ENCODE measurements at regions not wholly inside any gene's neighbourhood (a gene's known extent, or its start where the extent isn't known, plus 50 kb on each side); places are given as distances from the start of the nearest gene placed in this dataset.

- H3K27ac Mint-ChIP-seq: no peak overlapping the region
- no peak for ATAC-seq
- no peaks in the 10 kb centered on the region for H3K4me1 Mint-ChIP-seq
- H3K9me3 Mint-ChIP-seq: no peaks in the 10 kb centered on the region
- no peak overlapping the region for H3K4me3 Mint-ChIP-seq
- no peaks in the 10 kb centered on the region for H3K27me3 Mint-ChIP-seq
- no peaks in the 10 kb centered on the region for H3K36me3 Mint-ChIP-seq
Measured at GRCh38 chr11:29511394-29511793, 505.4 kb downstream of the KCNA4 start.

DNA sequence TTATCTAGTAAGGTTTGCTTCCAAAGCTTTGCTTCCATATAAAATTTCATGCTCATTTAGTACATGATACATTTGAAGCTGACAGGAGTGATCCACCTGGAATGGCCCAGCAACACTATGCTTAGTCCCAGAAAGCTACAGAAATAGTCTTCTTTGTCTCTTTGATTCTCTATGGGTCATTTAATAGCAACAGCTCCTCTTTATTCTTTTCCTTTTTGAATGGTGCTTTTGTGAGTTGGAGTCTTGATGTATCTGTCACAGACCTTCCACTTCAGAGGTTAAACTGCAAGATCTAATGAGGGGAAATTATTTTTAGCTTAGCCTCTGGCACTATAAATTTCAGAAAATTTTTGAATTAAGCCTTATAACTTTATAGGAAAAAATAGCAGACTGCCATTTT, 509.5 kb downstream of the KCNA4 start:
- H3K36me3 Mint-ChIP-seq: no peaks in the 10 kb centered on the region
- H3K4me1 Mint-ChIP-seq: no peaks in the 10 kb centered on the region
- H3K27ac Mint-ChIP-seq: no peak overlapping the region
- no peak overlapping the region for H3K4me3 Mint-ChIP-seq
- no peaks in the 10 kb centered on the region for H3K27me3 Mint-ChIP-seq
- no peak for ATAC-seq
- peaks cover 3% of the 10 kb centered on the region for H3K9me3 Mint-ChIP-seq

DNA sequence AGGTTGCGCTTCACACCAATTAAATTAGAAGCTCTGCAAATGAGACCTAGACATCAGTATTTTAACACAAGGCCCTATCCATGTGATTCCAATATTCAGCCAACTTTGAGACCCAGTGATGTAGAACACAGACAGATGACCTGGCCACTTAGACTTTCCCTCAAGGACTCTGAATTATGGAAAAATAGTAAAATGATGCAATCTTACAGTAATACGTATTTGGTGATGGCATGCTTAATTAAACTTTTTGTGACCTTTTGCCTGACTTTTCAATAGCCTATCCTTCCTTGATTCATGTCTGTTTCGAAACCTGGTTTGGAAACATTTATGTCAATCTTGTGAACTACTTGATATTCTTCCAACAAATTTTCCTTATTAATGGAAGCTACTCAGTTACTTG, 521.2 kb downstream of the KCNA4 start:
- Mint-ChIP-seq H3K4me1 (no peaks in the 10 kb centered on the region), H3K36me3 (no peaks in the 10 kb centered on the region), H3K27ac (no peak overlapping the region), H3K27me3 (no peaks in the 10 kb centered on the region), H3K9me3 (no peaks in the 10 kb centered on the region), H3K4me3 (no peak overlapping the region)
- ATAC-seq: no peak

DNA sequence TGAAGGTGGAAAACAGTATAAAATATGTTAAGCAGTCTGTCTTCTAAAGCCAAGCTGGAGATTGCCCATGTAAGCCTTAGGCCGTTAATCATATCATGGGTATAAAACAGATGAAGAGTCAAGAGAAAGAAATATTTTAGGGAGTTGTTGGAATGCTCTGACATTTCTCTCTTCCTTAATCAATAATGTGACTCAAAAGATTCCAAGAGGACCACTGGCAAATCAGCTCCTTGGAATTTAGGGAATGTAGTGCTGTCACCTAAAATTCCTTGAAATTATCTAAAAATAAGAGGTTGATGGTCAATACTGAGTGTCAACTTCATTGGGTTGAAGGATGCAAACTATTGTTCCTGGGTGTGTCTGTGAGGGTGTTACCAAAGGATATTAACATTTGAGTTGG, 525.9 kb downstream of the KCNA4 start:
- H3K27ac Mint-ChIP-seq: no peak overlapping the region
- H3K4me3 Mint-ChIP-seq: no peak overlapping the region
- no peaks in the 10 kb centered on the region for H3K4me1 Mint-ChIP-seq
- no peaks in the 10 kb centered on the region for H3K9me3 Mint-ChIP-seq
- ATAC-seq: no peak
- H3K27me3 Mint-ChIP-seq: no peaks in the 10 kb centered on the region
- no peaks in the 10 kb centered on the region for H3K36me3 Mint-ChIP-seq

- no peak overlapping the region for H3K4me3 Mint-ChIP-seq
- H3K36me3 Mint-ChIP-seq: no peaks in the 10 kb centered on the region
- H3K9me3 Mint-ChIP-seq: no peaks in the 10 kb centered on the region
- no peak for ATAC-seq
- no peaks in the 10 kb centered on the region for H3K4me1 Mint-ChIP-seq
- H3K27ac Mint-ChIP-seq: no peak overlapping the region
- H3K27me3 Mint-ChIP-seq: no peaks in the 10 kb centered on the region
Measured at GRCh38 chr11:29486301-29486700, 530.5 kb downstream of the KCNA4 start.

DNA sequence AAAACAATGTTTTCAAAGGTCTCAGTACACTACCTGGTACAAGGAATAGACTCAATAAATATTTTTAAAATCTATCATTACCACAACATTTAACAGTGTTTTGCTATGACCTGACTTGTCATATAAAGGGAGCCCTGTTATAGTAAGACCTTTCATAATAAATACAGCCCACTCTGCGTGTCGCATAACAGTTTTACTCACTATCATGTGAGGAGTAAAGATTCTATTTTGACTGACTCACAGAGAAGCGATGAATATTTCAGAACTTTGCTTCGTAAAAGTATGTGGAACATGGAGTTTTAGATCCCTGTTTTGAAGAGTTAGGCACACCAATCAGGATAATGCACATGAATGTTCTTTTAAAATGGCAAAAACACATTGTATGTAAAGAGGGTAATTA, 531.2 kb downstream of the KCNA4 start:
- no peak overlapping the region for H3K27ac Mint-ChIP-seq
- no peaks in the 10 kb centered on the region for H3K9me3 Mint-ChIP-seq

GRCh38 chr11:29484548-29484947, 532.3 kb downstream of the KCNA4 start:
- Mint-ChIP-seq H3K27me3 (no peaks in the 10 kb centered on the region), H3K27ac (no peak overlapping the region), H3K36me3 (no peaks in the 10 kb centered on the region), H3K9me3 (no peaks in the 10 kb centered on the region), H3K4me1 (no peaks in the 10 kb centered on the region), H3K4me3 (no peak overlapping the region)
- ATAC-seq: no peak

More for the DNA sequence above, 531.2 kb downstream of the KCNA4 start:
- no peaks in the 10 kb centered on the region for H3K27me3 Mint-ChIP-seq
- no peak overlapping the region for H3K4me3 Mint-ChIP-seq
- H3K36me3 Mint-ChIP-seq: no peaks in the 10 kb centered on the region
- H3K4me1 Mint-ChIP-seq: no peaks in the 10 kb centered on the region
- ATAC-seq: no peak

GRCh38 chr11:29483831-29484230, 533.0 kb downstream of the KCNA4 start:
- peaks cover under 1% of the 10 kb centered on the region for H3K9me3 Mint-ChIP-seq
- H3K27ac Mint-ChIP-seq: no peak overlapping the region
- no peaks in the 10 kb centered on the region for H3K27me3 Mint-ChIP-seq
- ATAC-seq: no peak
- H3K4me3 Mint-ChIP-seq: no peak overlapping the region
- H3K4me1 Mint-ChIP-seq: no peaks in the 10 kb centered on the region
- H3K36me3 Mint-ChIP-seq: no peaks in the 10 kb centered on the region

DNA sequence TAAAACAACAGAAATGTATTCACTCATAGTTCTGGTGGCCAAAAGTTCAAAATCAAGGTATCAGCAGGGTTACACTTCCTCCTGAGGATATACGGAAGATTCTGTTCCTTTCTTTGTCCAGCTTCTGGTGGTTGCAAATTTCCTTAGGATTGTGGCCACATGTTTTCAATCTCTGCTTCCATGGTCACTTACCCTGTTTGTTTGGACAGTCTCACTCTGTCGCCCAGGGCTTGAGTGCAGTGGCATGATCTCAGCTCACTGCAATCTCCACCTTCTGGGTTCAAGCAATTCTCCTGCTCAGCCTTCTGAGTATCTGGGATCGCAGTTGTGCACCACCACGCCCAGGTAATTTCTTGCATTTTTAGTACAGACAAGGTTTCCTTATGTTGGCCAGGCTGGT, 534.3 kb downstream of the KCNA4 start:
- H3K27ac Mint-ChIP-seq: no peak overlapping the region
- H3K27me3 Mint-ChIP-seq: no peaks in the 10 kb centered on the region
- peaks cover 2% of the 10 kb centered on the region for H3K9me3 Mint-ChIP-seq
- no peaks in the 10 kb centered on the region for H3K36me3 Mint-ChIP-seq
- no peaks in the 10 kb centered on the region for H3K4me1 Mint-ChIP-seq
- H3K4me3 Mint-ChIP-seq: no peak overlapping the region
- ATAC-seq: no peak

GRCh38 chr11:29481738-29482137, 535.1 kb downstream of the KCNA4 start:
- Mint-ChIP-seq H3K4me3 (no peak overlapping the region), H3K27me3 (no peaks in the 10 kb centered on the region), H3K9me3 (peaks cover 2% of the 10 kb centered on the region), H3K4me1 (no peaks in the 10 kb centered on the region), H3K27ac (no peak overlapping the region), H3K36me3 (no peaks in the 10 kb centered on the region)
- no peak for ATAC-seq

- no peak overlapping the region for H3K27ac Mint-ChIP-seq
- ATAC-seq: no peak
Measured at GRCh38 chr11:29480981-29481380, 535.8 kb downstream of the KCNA4 start.

DNA sequence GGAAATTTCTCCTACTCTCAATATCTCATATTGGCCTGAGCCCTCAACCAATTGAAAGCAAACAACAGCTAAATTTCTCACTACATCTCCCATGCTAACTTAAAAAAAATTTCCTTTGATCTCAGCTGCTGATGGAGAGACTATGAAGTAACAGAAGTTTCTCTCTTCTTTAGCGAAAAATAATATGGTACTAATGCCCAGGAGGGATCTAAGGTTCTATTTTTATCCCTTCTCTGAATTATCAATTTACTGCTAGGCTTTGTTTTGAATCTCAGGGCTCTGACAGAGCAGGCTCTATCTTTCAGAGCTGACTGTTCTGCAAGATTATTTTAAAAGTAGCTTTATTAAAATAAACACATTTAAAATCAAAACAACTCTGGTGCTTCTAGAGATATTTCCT, 558.6 kb downstream of the KCNA4 start:
- H3K27me3 Mint-ChIP-seq: no peaks in the 10 kb centered on the region
- no peaks in the 10 kb centered on the region for H3K4me1 Mint-ChIP-seq
- H3K9me3 Mint-ChIP-seq: no peaks in the 10 kb centered on the region
- no peaks in the 10 kb centered on the region for H3K36me3 Mint-ChIP-seq
- no peak overlapping the region for H3K27ac Mint-ChIP-seq
- no peak for ATAC-seq
- no peak overlapping the region for H3K4me3 Mint-ChIP-seq

More at GRCh38 chr11:29480981-29481380, 535.8 kb downstream of the KCNA4 start:
- H3K9me3 Mint-ChIP-seq: peaks cover 2% of the 10 kb centered on the region
- H3K36me3 Mint-ChIP-seq: no peaks in the 10 kb centered on the region
- no peaks in the 10 kb centered on the region for H3K27me3 Mint-ChIP-seq
- H3K4me1 Mint-ChIP-seq: no peaks in the 10 kb centered on the region
- H3K4me3 Mint-ChIP-seq: no peak overlapping the region

DNA sequence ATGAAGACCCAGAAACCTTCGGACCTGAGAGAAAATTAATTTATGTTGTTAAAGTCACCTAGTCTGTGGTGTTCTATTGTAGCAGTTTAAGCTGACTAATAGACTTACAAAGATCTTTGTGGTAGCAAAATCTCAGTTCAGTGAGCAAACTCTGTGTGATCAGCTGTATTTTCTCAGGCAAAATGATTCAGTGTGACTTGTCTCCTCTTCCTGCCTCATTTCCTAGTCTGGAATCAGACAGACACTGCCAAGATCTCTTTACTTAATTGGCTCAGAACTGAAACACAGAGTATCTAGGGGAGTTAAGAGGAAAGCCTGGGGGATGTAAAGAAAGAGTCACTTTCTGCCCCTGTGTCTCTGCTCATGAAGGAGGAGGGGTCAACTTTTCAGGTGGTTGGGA, 564.7 kb downstream of the KCNA4 start:
- no peaks in the 10 kb centered on the region for H3K27me3 Mint-ChIP-seq
- H3K27ac Mint-ChIP-seq: no peak overlapping the region

DNA sequence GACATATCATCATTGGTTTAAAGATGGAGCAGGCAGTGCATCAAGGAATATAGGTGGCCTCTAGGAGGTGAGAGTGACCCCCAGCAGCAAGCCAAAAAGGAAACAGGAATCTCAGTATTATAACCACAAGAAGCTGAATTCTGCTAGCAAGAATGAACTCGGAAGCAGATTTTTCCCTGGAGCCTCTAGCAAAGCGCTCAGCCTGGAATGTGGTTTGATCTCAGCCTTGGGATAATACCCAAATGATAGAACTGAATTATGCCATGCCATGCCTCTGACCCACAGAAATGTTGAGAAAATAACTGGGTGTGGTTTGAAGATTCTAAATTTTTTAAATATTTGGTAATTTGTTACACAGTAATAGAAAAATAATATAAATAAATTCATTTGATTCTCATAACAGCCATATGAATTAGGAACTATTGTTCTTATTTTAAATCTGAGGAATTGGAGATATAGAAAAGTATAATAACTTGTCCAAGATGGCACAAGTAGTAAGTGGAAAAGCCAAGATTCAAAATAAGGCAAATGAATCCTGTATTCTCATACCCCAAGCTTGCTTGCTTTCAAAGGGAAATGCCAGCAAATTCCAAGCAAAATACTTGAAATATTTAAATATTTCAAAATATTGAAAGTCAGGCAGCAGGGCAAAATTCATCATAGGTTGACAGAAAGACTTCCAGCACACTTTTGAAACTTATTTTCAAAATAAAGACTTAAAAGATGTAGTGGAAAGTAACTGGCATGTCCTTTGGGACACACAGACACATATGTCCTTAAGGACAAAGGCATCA, 567.4 kb downstream of the KCNA4 start:
- Mint-ChIP-seq H3K4me3 (no peak overlapping the region), H3K9me3 (no peaks in the 10 kb centered on the region), H3K27me3 (no peaks in the 10 kb centered on the region), H3K4me1 (no peaks in the 10 kb centered on the region), H3K27ac (no peak overlapping the region), H3K36me3 (no peaks in the 10 kb centered on the region)
- ATAC-seq: no peak

More for the DNA sequence above, 564.7 kb downstream of the KCNA4 start:
- Mint-ChIP-seq H3K36me3 (no peaks in the 10 kb centered on the region), H3K4me3 (no peak overlapping the region), H3K9me3 (no peaks in the 10 kb centered on the region), H3K4me1 (no peaks in the 10 kb centered on the region)
- no peak for ATAC-seq

DNA sequence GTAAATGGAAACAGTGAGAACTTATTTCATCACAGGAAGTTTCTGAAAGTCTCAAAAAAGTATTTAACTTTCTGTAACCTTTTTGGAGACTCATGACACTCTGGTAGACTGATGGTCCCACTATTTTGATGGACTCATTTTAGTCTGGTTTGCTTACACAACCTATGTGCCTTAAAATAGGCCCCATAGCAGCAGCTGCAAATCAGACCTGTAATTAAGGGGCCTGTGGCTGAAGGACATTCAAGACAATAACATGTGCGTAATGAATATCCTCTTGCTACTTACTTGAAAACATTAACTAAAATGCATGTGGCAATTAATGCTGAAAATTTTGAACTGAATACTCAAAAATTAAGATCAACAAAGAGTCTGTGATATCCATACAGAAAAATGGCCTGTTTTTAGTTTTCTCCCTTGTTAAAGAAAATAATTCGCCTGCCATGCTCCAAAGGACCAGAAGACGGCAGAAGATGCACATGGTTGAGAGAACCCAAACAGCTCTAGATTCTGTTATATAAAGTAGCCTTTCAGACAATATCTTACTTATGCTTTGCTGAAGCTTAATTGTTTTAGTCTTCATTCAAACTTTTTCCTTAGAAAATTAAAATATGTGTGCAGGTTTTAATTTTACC, 568.5 kb downstream of the KCNA4 start:
- no peak overlapping the region for H3K27ac Mint-ChIP-seq
- no peaks in the 10 kb centered on the region for H3K4me1 Mint-ChIP-seq
- no peak overlapping the region for H3K4me3 Mint-ChIP-seq
- no peaks in the 10 kb centered on the region for H3K9me3 Mint-ChIP-seq
- H3K36me3 Mint-ChIP-seq: no peaks in the 10 kb centered on the region
- H3K27me3 Mint-ChIP-seq: no peaks in the 10 kb centered on the region
- ATAC-seq: no peak

DNA sequence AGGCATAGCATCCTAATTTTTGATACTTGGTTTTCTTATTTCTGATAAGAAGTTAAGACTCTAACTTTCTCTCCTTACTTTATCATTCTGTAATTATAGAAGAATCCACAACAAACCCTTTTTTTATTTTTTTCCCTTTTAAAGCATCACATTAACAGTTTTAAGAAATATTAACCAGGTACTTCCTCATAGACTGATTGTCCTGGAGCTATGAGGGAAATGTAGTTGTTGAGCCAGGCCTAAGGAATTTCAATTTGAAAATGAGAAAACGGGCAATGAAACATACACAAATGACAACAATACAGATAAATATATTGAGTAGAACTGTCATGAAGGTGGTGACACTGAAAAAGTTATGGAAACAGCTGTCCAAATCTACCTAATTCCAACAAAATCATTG, 569.0 kb downstream of the KCNA4 start:
- H3K27ac Mint-ChIP-seq: no peak overlapping the region
- H3K4me1 Mint-ChIP-seq: no peaks in the 10 kb centered on the region
- H3K36me3 Mint-ChIP-seq: no peaks in the 10 kb centered on the region
- H3K4me3 Mint-ChIP-seq: no peak overlapping the region
- ATAC-seq: no peak
- H3K27me3 Mint-ChIP-seq: no peaks in the 10 kb centered on the region
- H3K9me3 Mint-ChIP-seq: no peaks in the 10 kb centered on the region
